Ascending aorta (tissue), 2 donors: ENCODE measurements at regions not wholly inside any gene's neighbourhood (a gene's known extent, or its start where the extent isn't known, plus 50 kb on each side); places are given as distances from the start of the nearest gene placed in this dataset.

Source experiments
- DNase-seq, 2 donors: peaks; one replicate each; pipeline ENCODE4 v3.0.0-alpha.2; 2019; ENCODE audit warnings: low spot score in 2 of 2
- H3K27ac ChIP-seq, 2 donors: fragments of 200-600 bp; sonication (generic); one replicate each; pipeline ENCODE4 v1.5.1; 2016 to 2017; ENCODE audit warnings: mild to moderate bottlenecking in 1 of 2
- H3K27me3 ChIP-seq: fragments of 200-600 bp; sonication (generic); one replicate; pipeline ENCODE4 v1.5.1; 2017
- H3K36me3 ChIP-seq, 2 donors: fragments of 200-600 bp; sonication (generic); one replicate each; pipeline ENCODE4 v1.5.1; 2016
- H3K4me1 ChIP-seq, 2 donors: fragments of 200-600 bp; sonication (generic); one replicate each; pipeline ENCODE4 v1.5.1; 2016 to 2017; ENCODE audit warnings: mild to moderate bottlenecking in 1 of 2
- H3K4me3 ChIP-seq, 2 donors: fragments of 200-600 bp; sonication (generic); one replicate each; pipeline ENCODE4 v1.5.1; 2016 to 2017; ENCODE audit warnings: mild to moderate bottlenecking in 1 of 2
- H3K9me3 ChIP-seq, 2 donors: fragments of 200-600 bp; sonication (generic); one replicate each; pipeline ENCODE4 v1.5.1; 2016
- CTCF ChIP-seq, 3 experiments: fragments of 200-600 bp in 2 of 3; fragments of 450-650 bp in 1 of 3; sonication (generic) in 2 of 3; IDR thresholded peaks; one replicate each; pipeline ENCODE4 v1.5.1; 2016 to 2019; ENCODE audit warnings: antibody characterized with exemption in 3 of 3, mild to moderate bottlenecking in 1 of 3, moderate library complexity in 1 of 3
- intact Hi-C: fragments of 100-400 bp; cut with DNase I; formaldehyde crosslinking; loops from one replicate; pipeline ENCODE4 v1.15.1; 2023

- TF ChIP-seq CTCF (IDR thresholded peaks at IDR 0.05) = no peak
- Histone ChIP-seq H3K9me3 (no peaks in the 10 kb centered on the region), H3K4me3 (no peak overlapping the region), H3K4me1 (no peaks in the 10 kb centered on the region), H3K27ac (no peak overlapping the region), H3K36me3 (no peaks in the 10 kb centered on the region), H3K27me3 (no peaks in the 10 kb centered on the region)
- no peak for DNase-seq
- intact Hi-C loops = no loop called here
These were observed 51.9 kb upstream of the TMC3 start for GRCh38 chr15:81425905-81426304.
